ENCODE measurements at regions not wholly inside any gene's neighbourhood (a gene's known extent, or its start where the extent isn't known, plus 50 kb on each side); places are given as distances from the start of the nearest gene placed in this dataset.

GRCh38 chr6:132236744-132237143 is 164.5 kb downstream of the MOXD1 start:
- TF ChIP-seq POLR2A (IDR thresholded peaks at IDR 0.05) (no peak), CTCF (IDR thresholded peaks at IDR 0.05) (no peak)
